GM21825 (cell line): ENCODE measurements at regions not wholly inside any gene's neighbourhood (a gene's known extent, or its start where the extent isn't known, plus 50 kb on each side); places are given as distances from the start of the nearest gene placed in this dataset.
"Not testable (repeated sequence)": the region's sequence is repeated elsewhere in the genome, so short reads cannot be mapped to it uniquely, and the experiment has no call there.

Experiments
- ATAC-seq: cut with Tn5 transposase; IDR thresholded peaks from one replicate; pipeline ENCODE4 v1.9.1; 2021; ENCODE audit warnings: mild to moderate bottlenecking, moderate library complexity; ENCODE audit not compliant: unreplicated experiment

DNA sequence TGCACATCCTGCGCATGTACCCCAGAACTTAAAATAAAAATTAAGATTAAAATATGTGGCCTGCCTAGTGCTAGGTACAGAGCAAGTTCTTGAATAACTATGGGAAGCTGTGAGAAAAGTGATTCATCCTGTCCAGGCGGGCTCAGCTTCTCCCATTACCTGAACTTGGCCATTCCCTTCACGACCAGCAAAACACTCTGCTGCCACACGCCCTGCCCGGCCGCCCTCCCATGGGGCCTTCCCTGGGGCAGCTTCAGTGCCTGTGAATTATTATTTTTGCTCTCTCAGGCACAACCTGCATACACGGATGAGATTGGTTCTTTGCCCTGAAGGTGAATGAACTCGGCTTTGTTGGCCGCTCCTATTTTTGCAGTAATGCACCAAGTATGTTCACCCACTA lies 209.2 kb upstream of the SHH start:
- ATAC-seq = no peak

DNA sequence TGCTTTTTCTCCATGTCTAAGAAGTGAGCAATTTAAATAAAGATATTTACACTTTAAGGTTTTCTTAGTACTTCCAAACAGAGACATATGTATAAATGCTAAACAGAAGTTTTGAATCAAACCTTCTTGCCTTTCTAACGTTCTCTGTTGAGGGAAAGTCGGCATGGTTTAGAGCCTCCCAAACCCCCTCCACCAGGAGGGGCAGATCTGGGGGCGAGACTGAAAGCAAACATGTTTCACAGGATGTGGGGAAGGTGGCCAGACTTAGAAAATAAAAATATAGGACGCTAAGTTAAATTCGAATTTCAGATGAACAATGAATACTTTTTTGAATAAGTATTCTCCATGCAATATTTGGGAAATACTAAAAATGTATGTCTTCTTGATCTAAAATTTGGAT lies 208.3 kb upstream of the SHH start:
- no peak for ATAC-seq

DNA sequence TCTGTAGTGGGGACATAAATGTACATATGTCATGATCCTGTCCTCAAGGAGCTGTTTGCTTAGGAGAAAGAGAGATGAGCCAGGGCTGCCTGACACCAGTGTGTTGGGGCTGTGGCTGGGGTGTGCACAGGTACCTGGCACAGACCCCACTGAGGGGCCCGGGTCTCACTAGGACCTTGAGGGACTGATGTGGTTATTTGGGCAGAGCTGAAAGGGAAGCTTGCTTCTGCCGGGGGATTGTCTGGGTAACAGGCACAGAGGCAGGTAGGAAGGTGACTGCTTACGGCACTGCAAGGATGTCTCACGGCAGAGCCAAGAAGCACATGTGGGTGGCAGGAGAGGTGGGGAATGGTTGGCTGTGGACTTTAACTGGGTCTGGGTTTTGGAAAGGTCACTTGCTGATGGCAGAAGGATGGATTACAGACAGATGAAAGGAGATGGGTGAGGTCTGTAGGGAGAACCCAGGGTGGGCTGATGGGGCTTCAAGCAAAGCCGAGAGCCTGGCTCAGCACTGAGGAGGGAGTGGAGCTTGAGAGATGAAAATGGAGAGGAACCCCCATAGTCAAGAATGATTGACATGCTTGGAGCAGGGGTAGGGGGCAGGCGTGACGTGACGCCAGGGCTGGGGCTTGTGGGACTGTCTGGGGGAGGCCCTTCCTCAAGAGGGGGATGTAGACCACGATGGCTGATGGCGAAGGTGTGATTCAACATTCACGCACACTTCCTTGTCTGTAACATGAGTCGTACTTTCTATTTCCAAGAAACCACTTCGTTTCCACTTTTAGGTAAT lies 207.7 kb upstream of the SHH start:
- no peak for ATAC-seq

DNA sequence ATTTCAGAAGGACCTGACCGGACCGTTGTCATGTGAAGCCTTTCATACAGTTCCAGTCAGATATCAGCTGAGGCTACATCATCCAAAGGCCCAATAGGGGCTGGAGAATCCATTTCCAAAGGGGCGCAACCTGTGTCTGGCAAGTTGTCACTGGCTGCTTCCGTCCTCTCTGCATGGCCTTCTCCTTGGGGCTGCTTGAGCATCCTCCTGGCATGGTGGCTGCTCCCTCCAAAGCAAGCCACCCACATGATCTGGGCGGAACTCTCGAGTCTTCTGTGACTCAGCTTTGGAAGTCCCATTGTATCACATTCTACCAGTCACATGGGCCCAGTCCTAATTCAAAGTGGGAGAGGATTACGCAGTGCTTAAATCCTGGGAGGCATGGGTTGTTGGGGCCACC lies 207.0 kb upstream of the SHH start:
- ATAC-seq = no peak

DNA sequence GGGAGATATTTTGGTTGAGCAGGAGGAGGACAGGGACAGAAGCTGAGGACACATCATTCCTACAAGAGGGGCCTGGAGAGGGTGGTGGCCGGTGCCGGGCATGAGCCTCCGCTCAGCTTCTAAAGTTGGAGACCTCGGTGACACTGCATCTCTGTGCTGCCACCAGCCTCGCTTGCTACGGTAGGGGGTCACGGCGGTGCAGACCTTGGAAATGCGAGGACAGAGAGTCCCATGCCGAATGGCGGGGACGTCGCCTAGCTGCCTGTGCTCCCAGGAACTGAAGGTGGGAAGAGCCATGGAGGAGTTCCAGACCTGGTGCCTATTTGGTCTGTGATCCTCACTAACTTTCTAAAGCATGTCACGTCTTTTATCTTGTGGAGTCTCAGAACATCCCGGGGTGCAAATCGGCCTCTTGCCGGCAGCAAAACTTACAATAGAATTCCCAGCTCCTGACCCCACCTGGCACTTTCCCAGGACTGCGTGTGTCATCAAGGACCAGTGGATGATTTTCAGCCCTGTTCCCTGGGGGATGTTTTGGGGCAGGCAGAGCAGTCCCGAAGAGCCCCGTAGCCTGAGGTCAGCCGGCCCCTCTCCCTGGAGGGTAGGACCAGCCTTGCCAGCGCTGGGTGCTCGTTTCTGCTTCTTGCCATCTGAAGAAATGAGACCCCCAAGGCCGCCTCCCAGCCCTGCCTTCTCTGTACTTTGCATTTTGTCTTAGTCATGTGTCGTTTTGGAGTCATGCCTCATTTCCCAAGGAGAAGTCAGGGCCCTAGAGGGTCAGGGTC lies 205.8 kb upstream of the SHH start:
- ATAC-seq = no peak

DNA sequence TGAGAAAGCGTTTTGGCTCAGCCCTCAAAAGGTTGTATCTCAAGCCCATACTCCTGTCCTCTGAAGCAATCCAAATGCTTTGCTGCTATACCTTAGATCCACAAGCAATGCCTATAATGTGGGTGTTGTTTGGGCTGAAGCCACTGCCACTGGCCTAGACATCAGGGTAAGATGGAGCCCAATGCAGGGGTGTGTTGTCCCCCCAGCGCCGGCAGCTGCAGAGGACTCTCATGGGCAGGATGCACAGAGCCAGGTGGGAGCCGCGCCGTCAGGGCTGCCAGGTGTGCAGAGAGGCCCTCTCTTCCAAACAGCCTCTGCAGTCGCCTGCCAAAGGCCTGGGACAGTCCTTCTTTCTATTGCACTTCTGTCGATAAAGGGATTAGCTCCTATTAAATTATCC lies 205.2 kb upstream of the SHH start:
- ATAC-seq = no peak

DNA sequence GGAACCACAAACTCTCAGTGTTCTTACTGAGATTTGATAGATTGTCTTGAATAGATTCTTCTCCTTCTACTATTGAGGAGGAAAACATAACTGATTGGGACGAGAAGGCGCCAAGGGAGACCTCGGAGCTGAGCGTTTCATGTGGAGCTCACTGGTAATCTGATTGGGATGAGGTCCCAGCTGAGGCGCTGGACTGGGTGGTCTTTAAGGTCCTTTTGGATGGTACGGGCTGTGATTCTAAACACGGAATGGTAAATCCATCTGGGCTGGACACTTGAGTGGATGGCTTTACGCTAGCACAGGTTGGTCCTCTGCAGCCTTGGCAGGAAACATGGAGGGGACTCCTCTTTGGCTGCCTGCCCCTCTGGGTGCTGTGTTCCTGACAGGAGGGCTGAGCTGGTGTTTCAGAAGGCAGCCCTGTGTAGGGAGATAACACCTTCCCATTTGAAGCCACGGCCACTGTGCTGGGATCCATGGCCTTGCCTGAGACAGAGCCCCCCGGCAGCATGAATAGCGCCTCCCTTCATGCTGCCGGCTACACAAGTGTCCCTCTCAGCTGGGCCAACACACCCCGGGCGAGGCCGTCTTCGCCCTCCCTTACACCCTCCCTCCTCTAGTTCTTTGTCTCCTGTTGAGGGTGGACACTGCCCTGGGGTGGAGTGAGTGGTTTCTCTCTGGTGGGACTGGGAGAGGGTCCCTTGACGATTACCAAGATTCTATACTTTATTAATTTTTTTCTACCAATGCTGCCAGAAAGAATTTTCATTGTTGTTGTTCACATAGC lies 203.2 kb upstream of the SHH start:
- no peak for ATAC-seq

DNA sequence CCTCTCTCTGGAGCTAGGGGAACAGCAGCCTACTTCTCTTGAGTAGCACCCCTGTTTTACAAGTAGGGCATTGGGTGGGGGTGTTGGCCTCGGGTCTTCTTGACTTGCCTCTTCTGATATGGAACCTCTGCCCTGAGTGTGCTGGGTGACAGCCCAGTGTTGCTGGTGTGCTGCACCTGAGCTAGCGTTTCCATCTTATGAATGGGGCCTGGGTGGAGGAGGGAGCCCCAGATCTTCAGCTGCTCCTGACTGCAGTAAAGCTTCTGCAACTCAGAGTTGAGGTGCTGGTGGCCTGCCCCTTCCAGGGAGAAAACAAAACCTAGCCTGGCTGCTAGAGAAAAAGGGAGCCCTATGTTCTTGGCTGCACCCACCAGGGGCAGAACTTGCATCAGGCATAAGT lies 202.5 kb upstream of the SHH start:
- ATAC-seq = no peak

DNA sequence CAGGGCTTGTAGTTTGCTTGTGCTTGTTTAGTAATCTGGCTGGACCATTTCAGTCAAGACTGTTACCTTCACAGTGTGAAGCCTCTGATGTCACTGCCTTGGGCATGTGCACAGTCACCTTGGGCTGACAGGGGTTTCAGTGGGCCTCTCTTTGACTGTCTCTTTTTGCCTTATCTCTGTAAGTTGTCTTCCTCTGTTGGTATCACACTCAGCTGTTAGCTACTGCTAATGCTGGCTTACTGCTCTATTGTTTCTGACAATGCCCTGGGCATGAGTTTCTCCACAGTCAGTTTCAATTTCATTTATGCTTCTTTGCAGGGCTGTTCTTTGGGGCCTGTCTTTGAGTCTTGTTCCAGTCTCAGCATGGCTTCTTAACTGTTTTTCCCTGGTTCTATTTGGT lies 201.9 kb upstream of the SHH start:
- no peak for ATAC-seq

DNA sequence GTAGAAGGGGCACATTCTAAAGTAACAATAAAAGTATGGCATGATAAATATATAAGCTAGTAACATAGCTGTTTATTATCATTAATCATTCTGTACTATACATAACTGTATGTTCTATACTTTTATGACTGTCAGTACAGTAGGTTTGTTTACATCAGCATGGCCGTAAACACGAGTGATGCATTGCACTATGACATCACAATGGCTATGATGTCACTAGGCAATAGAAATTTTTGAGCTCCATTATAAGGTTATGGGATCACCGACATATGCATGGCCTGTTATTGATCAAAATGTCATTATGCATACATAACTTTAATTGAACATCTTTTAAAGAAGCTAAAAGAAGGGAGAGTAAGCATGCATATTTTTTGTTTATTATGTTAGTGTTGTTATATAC lies 200.1 kb upstream of the SHH start:
- ATAC-seq = no peak

DNA sequence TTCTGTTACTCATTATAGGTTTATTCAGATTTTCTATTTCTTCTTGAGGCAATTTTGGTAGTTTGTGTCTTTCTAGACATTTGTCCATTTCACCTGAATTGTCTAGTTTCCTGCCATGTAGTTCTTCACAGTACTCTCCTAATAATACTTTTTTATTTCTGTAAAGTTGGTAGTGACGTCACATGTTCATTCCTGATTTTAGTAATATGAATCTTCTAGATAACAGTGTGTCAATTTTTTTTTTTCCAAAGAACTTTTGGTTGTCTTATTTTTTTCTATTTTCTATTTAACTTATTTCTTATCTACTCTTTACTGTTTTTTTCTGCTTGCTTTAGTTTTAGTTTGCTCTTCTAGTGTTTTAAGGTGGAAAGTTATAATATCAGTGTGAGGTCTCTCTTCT lies 197.3 kb upstream of the SHH start:
- ATAC-seq = no peak

DNA sequence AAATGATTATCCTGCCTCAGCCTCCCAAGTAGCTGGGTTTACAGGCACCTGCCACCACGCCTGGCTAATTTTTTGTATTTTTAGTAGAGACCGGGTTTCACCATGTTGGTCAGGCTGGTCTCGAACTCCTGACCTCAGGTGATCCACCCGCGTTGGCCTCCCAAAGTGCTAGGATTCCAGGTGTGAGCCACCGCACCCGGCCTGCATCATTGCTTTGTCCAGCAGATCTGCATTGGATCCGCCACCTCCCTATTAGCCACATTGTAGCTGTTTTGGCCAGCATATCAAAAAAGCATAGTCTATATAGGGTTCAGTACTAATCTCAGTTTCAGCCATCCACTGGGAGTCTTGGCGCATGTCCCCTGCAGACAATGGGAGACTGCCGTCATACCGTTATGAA lies 194.6 kb upstream of the SHH start:
- not testable (repeated sequence) for ATAC-seq

DNA sequence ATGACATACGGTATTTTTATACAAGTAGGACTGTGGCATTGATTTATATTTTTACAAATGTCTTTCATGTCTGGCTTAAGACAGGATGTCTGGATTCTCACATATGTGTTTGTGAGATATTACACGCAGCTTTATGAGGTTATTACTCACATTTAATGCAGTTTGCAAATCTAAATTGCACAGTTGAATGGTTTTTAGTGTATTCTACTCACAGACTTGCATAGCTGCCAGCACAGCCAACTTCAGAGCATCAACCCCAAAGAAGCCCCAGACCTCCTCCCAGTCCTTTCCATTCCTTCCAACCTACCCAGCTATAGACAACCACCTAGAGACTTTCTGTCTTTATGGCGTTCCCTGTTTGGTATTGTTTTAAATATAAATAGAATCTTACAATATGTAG lies 193.8 kb upstream of the SHH start:
- ATAC-seq = no peak

DNA sequence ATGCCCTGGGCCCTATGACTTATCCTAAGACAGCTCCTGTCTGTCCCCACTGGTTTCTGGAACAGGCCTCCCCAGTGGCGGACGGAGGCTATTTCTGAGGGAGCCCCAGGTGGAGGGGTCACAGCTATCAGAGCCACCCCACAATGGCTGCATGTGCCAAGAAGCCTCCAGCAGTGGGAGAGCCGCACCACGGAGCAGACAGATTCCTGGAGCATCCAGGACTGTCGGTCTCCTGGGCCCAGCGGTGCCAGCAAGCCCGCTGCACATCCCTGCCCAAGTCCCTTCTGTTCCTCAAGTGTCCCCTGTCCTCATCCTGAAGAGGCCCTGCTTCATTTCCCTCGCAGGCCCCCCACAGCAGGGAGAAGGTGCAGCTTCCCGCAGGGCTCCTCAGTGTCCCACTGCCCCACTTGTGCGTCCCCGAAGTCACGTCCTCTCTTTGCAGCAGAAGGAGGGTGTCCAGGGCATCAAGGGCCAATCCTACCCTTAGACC lies 193.0 kb upstream of the SHH start:
- no peak for ATAC-seq

DNA sequence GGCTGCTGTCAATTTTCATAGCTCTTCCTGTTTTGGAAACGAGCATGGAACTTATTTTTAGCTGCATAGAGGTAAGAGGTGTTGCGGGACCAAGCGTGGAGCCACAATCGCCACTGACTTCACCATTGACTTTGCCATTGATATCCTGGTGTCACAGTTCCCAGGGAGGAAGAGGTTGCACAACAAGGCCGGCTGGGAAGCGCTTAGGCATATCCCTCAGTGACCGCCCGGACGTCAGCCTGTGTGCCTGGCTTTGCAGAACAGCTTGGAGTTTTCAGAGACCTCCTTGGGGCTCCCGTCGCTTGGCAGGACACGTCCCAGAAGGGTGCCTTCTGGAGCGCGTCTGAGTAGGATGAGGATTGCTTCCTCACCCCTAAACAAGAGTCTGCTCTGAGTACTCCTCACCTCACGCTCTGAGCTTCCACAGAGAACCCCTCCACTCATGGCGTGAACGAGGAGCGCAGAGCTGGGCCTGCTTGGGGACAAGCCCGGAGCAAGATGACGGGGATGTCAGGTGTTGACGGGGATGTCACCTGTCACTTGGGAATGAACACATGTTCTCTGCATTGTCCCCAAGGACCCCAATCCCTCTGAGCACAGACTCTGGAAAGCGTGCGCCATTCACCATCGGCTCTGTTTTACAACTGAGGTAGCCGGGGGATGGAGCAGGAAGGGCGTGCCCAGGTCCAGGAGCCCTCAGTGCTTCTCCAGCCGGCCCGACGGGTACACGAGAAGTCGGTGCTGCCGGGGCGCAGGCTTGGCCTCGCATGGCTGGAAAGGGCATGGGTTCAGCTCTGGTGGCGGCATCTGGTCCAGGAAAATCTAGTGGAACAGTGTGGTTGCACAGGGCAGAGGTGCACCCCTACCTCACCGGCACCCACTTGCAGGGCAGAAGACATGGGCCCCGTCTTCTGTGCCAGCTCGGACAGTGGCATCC lies 192.3 kb upstream of the SHH start:
- no peak for ATAC-seq

DNA sequence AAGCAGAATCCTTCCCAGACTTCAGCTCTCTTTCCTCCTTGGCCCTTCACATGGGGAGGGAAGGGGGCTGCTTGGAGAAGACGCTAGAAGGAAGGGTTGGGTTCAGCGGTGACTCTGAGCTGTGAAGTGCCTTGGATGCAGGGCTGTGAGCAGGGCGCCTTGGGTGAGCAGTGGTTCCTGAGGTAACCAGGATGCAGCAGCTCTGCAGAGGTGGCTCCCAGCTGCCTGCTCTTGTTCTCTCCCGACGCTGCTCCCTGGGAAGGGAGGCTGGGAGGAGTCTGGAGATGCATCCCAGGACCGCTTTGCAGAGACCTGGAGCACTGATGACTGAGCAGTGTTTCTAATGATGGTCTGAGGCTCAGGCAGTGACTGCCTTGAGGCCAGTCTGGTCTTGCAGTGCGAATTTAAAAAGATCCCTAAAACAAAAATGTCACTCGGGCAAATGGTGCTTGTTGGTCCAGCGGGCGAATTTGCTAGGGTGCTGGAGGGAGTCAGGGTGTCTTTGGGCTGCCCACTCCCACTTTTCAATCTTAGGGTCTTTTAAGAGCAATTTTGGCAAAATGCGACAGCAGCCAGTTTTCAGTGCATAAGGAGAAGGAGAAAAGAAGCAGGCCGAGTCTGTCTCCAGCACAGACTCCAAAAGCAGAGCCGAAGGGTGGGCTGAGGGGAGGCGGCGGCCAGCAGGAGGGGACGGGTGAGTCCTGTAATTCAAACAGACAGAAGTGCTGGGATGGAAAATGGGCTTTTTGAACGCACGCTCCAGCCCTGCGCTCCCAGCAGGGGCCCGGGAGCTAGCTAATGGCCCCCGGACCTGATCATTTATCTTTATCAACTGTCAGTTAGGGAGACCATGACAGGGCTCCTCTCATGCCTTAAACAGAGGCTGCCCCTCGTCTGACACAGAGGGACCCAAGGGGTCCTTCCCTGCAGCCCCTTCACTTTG lies 191.2 kb upstream of the SHH start:
- ATAC-seq = no peak

DNA sequence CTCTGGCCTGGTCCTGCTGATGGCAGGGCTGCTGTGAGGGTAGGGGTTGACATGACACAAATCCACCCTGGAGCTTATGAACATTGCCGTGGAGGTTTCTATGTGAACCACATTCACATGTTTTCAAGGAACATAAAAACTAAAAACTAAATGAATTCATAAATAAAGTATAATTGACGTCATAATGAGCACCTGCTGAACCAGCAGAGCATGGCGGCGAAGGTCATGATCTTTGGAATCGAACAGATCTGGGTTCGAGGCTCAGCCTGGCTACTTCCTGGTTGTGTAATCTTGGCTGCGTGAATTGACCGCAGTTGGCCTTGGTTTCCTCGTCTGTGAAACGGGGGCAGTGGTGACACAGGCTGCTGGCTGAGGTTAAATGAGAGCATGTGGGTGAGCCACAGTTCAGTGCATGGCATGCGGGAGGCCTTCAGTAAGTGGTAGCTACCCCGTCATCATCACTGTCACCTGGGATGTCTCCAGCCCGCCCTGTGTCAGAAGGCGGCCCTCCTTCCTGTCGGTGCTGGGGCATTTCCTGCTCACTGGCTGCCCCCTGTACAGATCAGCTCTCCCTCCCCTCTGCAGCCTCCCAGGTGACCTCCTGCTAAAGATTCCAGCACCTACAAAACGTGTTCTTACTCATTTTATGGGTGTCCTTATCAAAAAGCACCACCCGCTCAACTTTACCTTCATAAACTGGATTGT lies 190.3 kb upstream of the SHH start:
- ATAC-seq = no peak

DNA sequence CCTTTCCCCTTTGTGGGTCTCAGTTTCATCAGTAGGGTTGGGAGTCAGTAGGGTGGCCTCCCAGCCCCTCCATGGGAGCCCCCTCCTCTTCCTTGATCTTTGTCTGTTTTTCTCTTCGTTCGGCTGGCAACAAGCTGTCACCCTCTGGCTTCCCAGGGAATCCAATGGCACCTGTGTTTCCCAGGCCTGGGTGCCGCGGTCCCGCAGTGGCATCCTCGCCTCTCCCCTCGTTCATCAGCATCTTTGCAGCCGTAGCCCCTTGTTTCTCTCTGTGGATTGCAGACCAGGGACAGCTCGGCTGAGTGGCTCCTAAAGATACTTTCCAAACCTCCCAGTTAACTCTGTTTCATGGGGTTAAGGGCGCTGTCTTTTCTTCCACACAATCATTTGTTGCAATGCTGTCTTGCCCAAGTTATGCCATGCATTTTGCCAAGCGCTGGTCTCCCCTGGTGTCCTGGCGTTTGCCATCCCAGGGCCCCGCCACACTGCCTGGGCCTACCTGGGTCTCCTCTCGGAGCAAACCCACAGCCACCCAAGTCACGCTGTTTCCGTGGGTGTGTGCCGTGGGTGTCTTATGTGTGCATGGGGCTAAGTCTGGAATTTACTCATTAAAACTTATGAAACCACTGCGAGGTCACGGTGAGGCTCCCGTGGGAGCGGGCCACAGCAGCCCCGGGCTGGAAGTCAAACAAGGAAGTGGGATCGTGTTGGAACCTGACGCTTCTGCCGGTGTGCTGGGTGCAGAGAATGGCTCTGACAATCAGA lies 189.4 kb upstream of the SHH start:
- no peak for ATAC-seq
